Thyroid gland (tissue), 4 donors: ENCODE measurements at regions not wholly inside any gene's neighbourhood (a gene's known extent, or its start where the extent isn't known, plus 50 kb on each side); places are given as distances from the start of the nearest gene placed in this dataset.

Source experiments
- CTCF ChIP-seq, 6 experiments: fragments of 200-600 bp in 3 of 6; fragments of 450-650 bp in 3 of 6; sonication (generic) in 3 of 6; IDR thresholded peaks; one replicate each; pipeline ENCODE4 v1.5.1; 2016 to 2019; ENCODE audit warnings: antibody characterized with exemption in 6 of 6, mild to moderate bottlenecking in 2 of 6, inconsistent platforms in 1 of 6, moderate library complexity in 1 of 6
- POLR2A ChIP-seq, 2 donors: fragments of 450-650 bp; IDR thresholded peaks; one replicate each; pipeline ENCODE4 v1.6.1; 2017; ENCODE audit warnings: antibody characterized with exemption in 2 of 2, mild to moderate bottlenecking in 2 of 2, moderate library complexity in 1 of 2

GRCh38 chr17:77708936-77709335, 249.6 kb upstream of the TNRC6C start:
- TF ChIP-seq POLR2A (IDR thresholded peaks at IDR 0.05) = no peak
- no peak for TF ChIP-seq CTCF (IDR thresholded peaks at IDR 0.05)
